Fibroblast of mammary gland (primary cell): ENCODE measurements at regions not wholly inside any gene's neighbourhood (a gene's known extent, or its start where the extent isn't known, plus 50 kb on each side); places are given as distances from the start of the nearest gene placed in this dataset.
A peak's percentile ranks its signal among the peaks of the same experiment; 100 is the strongest.

Source experiments
- DNase-seq: peaks from one replicate; pipeline ENCODE4 v3.0.0-alpha.2; 2010; ENCODE audit warnings: low read depth
- H3K4me3 ChIP-seq: 2 replicates; pipeline ENCODE4 v1.5.1; 2011; ENCODE audit warnings: low read depth, mild to moderate bottlenecking, low read length, moderate library complexity; ENCODE audit not compliant: control insufficient read depth
- TF ChIP-seq, protein P1 (sequence below): conservative IDR thresholded peaks from 2 replicates; pipeline ENCODE4 v1.5.1; 2011; ENCODE audit warnings: low read depth, low read length, inconsistent platforms; ENCODE audit not compliant: control insufficient read depth, insufficient read depth

DNA sequence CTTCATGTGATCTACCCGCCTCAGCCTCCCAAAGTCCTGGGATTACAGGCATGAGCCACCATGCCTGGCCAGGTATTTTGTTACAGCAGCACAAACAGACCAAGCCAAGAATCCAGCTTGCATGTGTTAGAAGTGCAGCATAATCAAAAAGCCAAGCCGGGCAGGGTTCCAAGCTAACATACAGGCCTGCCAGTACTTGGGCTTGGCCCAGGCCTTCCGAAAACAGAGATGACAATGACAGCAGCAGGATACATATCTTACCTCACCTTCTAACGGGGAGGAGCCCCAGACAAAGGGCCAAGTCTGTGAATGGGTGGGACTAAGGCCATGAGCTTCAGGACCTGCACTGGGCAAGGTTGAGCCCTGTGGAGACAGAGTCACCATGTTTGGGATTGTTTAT is 91.4 kb upstream of the ZNF462 start:
- no peak overlapping the region for H3K4me3 ChIP-seq
- no peak for DNase-seq
- TF ChIP-seq, protein P1, sequence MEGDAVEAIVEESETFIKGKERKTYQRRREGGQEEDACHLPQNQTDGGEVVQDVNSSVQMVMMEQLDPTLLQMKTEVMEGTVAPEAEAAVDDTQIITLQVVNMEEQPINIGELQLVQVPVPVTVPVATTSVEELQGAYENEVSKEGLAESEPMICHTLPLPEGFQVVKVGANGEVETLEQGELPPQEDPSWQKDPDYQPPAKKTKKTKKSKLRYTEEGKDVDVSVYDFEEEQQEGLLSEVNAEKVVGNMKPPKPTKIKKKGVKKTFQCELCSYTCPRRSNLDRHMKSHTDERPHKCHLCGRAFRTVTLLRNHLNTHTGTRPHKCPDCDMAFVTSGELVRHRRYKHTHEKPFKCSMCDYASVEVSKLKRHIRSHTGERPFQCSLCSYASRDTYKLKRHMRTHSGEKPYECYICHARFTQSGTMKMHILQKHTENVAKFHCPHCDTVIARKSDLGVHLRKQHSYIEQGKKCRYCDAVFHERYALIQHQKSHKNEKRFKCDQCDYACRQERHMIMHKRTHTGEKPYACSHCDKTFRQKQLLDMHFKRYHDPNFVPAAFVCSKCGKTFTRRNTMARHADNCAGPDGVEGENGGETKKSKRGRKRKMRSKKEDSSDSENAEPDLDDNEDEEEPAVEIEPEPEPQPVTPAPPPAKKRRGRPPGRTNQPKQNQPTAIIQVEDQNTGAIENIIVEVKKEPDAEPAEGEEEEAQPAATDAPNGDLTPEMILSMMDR = no peak

DNA sequence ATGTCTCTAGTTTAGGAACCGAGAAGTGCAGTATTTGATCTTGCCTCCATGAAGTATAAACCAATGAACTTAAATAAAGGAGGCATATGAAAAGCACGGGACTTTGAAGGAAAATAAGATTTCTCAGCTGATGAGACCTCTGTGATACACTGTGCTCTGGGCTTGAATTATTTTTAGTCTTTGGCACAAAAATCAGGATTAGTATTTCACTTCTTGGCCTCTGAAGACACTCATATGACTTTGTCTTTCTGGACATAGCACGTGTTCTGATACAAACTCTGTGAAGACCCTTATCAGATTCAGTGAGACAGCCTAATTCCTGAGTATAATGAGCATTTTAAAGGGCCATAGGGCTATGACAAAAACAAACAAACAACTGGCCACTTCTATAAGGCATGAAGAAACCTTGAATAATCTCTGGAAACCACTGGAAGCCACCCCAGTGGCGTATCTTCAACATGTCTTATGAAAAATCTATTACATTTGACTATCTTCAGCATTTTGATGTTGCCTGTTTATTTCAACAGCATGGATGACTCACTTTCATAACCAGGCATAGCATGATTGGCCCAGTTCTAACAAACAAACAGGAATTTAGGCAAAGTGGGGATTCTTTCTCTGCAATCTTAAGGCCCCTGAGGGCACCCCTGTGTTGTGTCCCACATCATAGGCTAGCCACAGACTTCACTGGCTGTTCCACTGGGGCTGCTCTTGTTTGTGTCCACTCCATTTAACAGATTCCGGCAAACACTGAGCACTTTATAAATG is 90.3 kb upstream of the ZNF462 start:
- TF ChIP-seq, protein P1 = no peak
- peak; percentile 40 for DNase-seq
- H3K4me3 ChIP-seq = no peak overlapping the region

DNA sequence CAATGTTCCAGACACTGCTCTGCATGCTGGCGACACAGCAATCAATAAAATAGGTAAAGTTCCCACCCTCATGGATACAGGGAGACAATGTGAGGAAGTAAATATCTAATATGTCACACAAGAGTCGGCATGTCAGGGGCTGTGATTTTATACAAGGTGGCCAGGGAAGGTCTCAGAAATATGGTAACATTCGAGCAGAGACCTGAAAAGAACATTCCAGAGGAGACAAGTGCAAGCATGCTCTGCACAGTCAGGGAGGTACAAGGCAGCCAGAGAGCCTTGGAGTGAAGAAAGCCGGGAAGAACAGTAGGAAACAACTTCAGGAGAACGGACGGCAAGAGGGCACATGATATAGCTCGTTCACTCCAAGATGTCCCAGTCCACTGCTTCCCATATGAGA is 89.2 kb upstream of the ZNF462 start:
- no peak for DNase-seq
- H3K4me3 ChIP-seq = no peak overlapping the region
- TF ChIP-seq, protein P1 = no peak

- DNase-seq = no peak
- TF ChIP-seq, protein P1 = no peak
- H3K4me3 ChIP-seq = no peak overlapping the region
These were observed 87.0 kb upstream of the ZNF462 start for GRCh38 chr9:106775960-106776359.

- TF ChIP-seq, protein P1 = no peak
- DNase-seq = no peak
- H3K4me3 ChIP-seq = no peak overlapping the region
These were observed 83.2 kb upstream of the ZNF462 start for GRCh38 chr9:106779796-106780195.

DNA sequence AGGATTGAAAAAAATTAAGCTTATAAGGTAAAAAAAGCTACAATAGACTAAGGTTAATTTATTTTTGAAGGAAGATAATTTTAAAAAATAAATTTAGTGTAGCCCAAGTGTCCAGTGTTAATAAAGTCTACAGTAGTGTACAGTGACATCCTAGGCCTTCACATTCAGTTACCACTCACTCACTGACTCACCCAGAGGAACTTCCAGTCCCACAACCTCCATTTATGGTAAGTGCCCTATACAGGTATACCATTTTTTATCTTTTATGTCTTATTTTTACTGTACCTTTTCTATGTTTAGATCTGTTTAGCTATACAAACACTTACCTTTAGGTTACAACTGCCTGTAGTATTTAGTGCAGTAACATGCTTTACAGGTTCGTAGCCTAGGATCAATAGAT is 79.8 kb upstream of the ZNF462 start:
- no peak overlapping the region for H3K4me3 ChIP-seq
- TF ChIP-seq, protein P1 = no peak
- DNase-seq = no peak

DNA sequence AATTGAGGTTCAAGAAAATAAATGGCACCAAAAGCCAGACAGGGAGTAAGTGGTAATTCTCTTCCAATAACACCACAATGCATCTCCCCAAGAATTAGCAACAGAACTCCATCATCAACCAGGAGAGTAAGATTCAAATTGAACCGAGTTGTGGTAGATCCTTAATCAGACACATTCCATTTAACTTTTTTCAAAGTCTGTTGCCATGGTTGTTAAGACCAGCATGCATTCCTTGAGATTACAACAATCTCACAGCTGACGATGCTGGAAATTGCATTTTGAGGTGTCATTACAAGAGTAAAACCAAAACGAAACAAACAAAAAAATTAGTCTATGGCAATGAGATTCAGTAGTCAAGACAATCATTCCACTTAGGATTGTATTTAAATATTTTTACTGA is 78.9 kb upstream of the ZNF462 start:
- no peak overlapping the region for H3K4me3 ChIP-seq
- no peak for DNase-seq
- TF ChIP-seq, protein P1 = no peak
